ENCODE measurements at regions not wholly inside any gene's neighbourhood (a gene's known extent, or its start where the extent isn't known, plus 50 kb on each side); places are given as distances from the start of the nearest gene placed in this dataset.

DNA sequence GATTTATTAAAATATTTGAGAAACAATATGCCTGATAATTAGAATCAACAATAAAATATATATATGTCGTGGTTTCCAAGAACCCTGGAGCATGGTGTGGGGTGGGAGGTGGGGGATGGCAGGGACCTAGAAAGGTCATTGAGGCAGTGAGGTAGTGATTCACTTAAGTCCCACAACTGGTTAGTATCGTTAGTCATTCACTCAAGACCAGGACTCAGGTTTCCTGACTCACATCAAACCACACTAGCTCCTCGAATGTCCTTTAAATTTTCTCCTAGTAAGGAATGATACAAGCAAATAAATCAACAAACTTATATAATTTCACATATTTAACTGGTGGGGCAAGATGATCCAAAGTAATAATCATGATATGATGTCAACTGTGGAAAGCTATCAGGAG lies 158.8 kb upstream of the AADAT start:
- TF ChIP-seq EZH2phosphoT487 (IDR thresholded peaks at IDR 0.05; ENCODE audit: insufficient read depth, low read depth): no peak
- no peak for TF ChIP-seq EZH2 (IDR thresholded peaks at IDR 0.05; ENCODE audit: insufficient read depth, poor library complexity, severe bottlenecking)
- Histone ChIP-seq H3K9ac (no peak overlapping the region), H3K4me3 (no peak overlapping the region), H3K27ac (no peak overlapping the region), H3K4me1 (ENCODE audit: insufficient read depth) (no peaks in the 10 kb centered on the region), H3K27me3 (replicated peaks; ENCODE audit: insufficient read depth) (no peaks in the 10 kb centered on the region; the same call in 1 of the 2 replicates), H3K36me3 (ENCODE audit: low read depth) (no peaks in the 10 kb centered on the region), H3K9me3 (ENCODE audit: low read depth) (no peaks in the 10 kb centered on the region), H3F3A (ENCODE audit: insufficient read depth) (no peaks in the 10 kb centered on the region), H3K9me2 (ENCODE audit: insufficient read depth) (no peaks in the 10 kb centered on the region), H3K4me2 (ENCODE audit: unreplicated experiment) (no peak overlapping the region), H3K79me2 (ENCODE audit: insufficient read depth) (no peaks in the 10 kb centered on the region), H2AFZ (no peak overlapping the region), H4K20me1 (ENCODE audit: insufficient read depth) (no peaks in the 10 kb centered on the region)
- peak; percentile 14 for DNase-seq
- 16 to 19% methylated on average over 3 of the region's 3 CpGs for WGBS, 2 experiments (ENCODE audit: low coverage in 1 of 2, low lambda C conversion rate in 2 of 2, missing lambda C conversion rate in 2 of 2)
- in situ Hi-C loops (cut with MboI): no loop called here

DNA sequence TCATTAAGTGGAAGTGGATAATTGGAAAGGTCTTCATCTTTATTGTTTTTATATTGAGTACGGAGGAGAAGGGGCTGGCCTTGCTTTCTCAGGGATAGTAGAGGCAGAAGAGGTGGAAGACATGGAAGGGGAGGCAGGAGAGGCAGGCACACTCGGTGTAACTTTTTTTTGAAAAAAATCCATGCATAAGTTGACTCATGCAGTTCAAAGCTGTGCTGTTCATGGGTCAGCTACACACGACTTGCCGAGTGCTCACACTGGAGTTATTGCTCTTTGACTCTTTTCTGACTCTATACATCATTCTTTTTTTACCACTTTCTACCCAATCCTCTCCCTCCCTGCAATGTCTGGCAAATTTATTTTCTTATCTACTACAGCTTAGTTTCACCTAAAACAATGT lies 158.3 kb upstream of the AADAT start:
- Histone ChIP-seq H3K27me3 (replicated peaks; ENCODE audit: insufficient read depth) (no peaks in the 10 kb centered on the region; the same call in 1 of the 2 replicates), H3K36me3 (ENCODE audit: low read depth) (no peaks in the 10 kb centered on the region)
- WGBS, 2 experiments (ENCODE audit: low coverage in 1 of 2, low lambda C conversion rate in 2 of 2, missing lambda C conversion rate in 2 of 2): 14 to 20% methylated on average over 4 of the region's 4 CpGs

DNA sequence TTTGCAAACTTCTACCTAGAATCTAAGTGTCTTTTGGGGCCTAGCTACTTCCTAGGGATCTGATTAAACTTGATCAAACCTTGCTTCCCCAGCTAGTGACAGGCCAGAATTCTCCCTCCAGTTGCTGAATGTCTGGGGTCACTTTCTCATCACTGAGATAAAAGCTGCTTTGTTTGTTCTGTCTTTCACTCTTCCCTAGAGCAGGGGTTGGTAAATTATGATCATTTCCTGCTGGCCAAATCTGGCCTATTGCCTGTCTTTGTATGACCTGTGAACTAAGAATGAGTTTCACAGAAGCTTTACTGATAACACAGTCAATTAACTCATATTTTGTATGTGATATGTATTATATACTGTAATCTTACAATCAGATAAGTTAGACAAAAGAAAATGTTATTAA lies 157.8 kb upstream of the AADAT start:
- in situ Hi-C loops (cut with MboI): no loop called here
- Histone ChIP-seq H4K20me1 (ENCODE audit: insufficient read depth) (no peaks in the 10 kb centered on the region), H3K27me3 (replicated peaks; ENCODE audit: insufficient read depth) (no peaks in the 10 kb centered on the region; the same call in 1 of the 2 replicates), H3K4me1 (ENCODE audit: insufficient read depth) (no peaks in the 10 kb centered on the region), H3K4me3 (no peak overlapping the region), H3K36me3 (ENCODE audit: low read depth) (no peaks in the 10 kb centered on the region), H3K9me2 (ENCODE audit: insufficient read depth) (no peaks in the 10 kb centered on the region), H3K9me3 (ENCODE audit: low read depth) (no peaks in the 10 kb centered on the region), H3K9ac (no peak overlapping the region), H2AFZ (no peak overlapping the region), H3K27ac (no peak overlapping the region), H3K4me2 (ENCODE audit: unreplicated experiment) (no peak overlapping the region), H3F3A (ENCODE audit: insufficient read depth) (no peaks in the 10 kb centered on the region), H3K79me2 (ENCODE audit: insufficient read depth) (no peaks in the 10 kb centered on the region)
- no peak for TF ChIP-seq EZH2 (IDR thresholded peaks at IDR 0.05; ENCODE audit: insufficient read depth, poor library complexity, severe bottlenecking)
- no peak for TF ChIP-seq EZH2phosphoT487 (IDR thresholded peaks at IDR 0.05; ENCODE audit: insufficient read depth, low read depth)
- DNase-seq: no peak

More for the DNA sequence above, 158.3 kb upstream of the AADAT start:
- Histone ChIP-seq H3K9me3 (ENCODE audit: low read depth) (no peaks in the 10 kb centered on the region), H3K4me2 (ENCODE audit: unreplicated experiment) (no peak overlapping the region), H3K27ac (no peak overlapping the region), H2AFZ (no peak overlapping the region), H3K9ac (no peak overlapping the region), H3K79me2 (ENCODE audit: insufficient read depth) (no peaks in the 10 kb centered on the region), H4K20me1 (ENCODE audit: insufficient read depth) (no peaks in the 10 kb centered on the region), H3F3A (ENCODE audit: insufficient read depth) (no peaks in the 10 kb centered on the region), H3K9me2 (ENCODE audit: insufficient read depth) (no peaks in the 10 kb centered on the region), H3K4me1 (ENCODE audit: insufficient read depth) (no peaks in the 10 kb centered on the region), H3K4me3 (no peak overlapping the region)
- no peak for TF ChIP-seq EZH2phosphoT487 (IDR thresholded peaks at IDR 0.05; ENCODE audit: insufficient read depth, low read depth)
- no peak for TF ChIP-seq EZH2 (IDR thresholded peaks at IDR 0.05; ENCODE audit: insufficient read depth, poor library complexity, severe bottlenecking)
- in situ Hi-C loops (cut with MboI): no loop called here
- DNase-seq: no peak

DNA sequence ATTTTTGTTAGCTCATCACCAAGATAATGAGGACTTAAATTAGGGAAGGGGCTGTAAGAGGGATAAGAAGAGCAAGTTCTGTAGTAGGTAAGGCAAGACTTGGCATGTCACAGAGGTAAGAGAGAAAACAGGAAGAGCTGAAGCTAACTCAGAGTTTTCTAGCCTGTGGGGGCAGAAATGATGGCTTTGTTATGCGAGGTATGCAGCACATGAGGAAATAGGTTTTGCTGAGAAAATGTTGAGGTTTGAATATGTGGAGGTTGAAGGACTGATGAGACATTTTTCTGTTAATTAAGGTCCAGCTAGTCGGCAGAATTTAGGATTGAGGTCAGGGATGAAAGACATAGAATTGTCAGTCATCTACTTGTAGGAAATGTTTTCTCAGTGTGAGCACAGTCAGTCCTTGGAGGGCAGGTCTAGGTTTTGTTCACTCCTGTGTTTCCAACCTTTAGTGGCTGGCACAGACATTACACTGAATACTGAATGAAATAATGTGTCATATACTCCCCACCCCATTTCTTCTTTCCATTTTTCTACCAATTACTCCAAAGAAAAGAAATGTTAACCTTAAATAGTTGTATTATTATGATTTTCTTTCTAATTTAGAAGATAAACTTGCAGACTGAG lies 154.0 kb upstream of the AADAT start:
- Histone ChIP-seq H3K27ac (no peak overlapping the region), H3K27me3 (replicated peaks; ENCODE audit: insufficient read depth) (no peaks in the 10 kb centered on the region; the same call in 1 of the 2 replicates), H2AFZ (no peak overlapping the region), H3K4me3 (no peak overlapping the region), H3F3A (ENCODE audit: insufficient read depth) (no peaks in the 10 kb centered on the region), H3K9me3 (ENCODE audit: low read depth) (no peaks in the 10 kb centered on the region), H3K9ac (no peak overlapping the region), H3K36me3 (ENCODE audit: low read depth) (no peaks in the 10 kb centered on the region), H3K4me2 (ENCODE audit: unreplicated experiment) (no peak overlapping the region), H4K20me1 (ENCODE audit: insufficient read depth) (no peaks in the 10 kb centered on the region), H3K4me1 (ENCODE audit: insufficient read depth) (no peaks in the 10 kb centered on the region), H3K9me2 (ENCODE audit: insufficient read depth) (no peaks in the 10 kb centered on the region), H3K79me2 (ENCODE audit: insufficient read depth) (no peaks in the 10 kb centered on the region)
- TF ChIP-seq EZH2 (IDR thresholded peaks at IDR 0.05; ENCODE audit: insufficient read depth, poor library complexity, severe bottlenecking) (no peak), EZH2phosphoT487 (IDR thresholded peaks at IDR 0.05; ENCODE audit: insufficient read depth, low read depth) (no peak)
- in situ Hi-C loops (cut with MboI): no loop called here
- DNase-seq: no peak
- 0 to 14% methylated on average over 2 of the region's 2 CpGs for WGBS, 2 experiments (ENCODE audit: low coverage in 1 of 2, low lambda C conversion rate in 2 of 2, missing lambda C conversion rate in 2 of 2)

DNA sequence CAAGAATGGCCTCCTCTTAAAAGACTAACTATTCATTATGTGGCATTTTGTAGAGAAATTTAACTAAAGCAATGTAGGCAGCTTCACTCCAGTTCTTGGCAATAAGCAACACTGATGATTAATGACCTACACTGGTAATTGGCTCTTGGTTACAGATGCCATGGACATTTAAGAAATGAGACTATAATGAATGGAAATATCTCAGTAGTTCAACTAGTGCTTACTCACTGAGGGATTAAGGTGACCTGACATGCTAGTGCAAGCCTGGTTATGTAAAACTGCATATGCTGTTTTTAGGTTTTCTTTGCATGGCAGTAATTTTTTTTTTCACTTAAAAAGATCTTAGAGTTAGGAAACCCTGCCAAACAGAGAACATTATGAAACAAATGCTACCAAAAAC lies 152.7 kb upstream of the AADAT start:
- no peak overlapping the region for H3K4me3 ChIP-seq
- no peak for TF ChIP-seq EZH2phosphoT487 (IDR thresholded peaks at IDR 0.05; ENCODE audit: insufficient read depth, low read depth)
- TF ChIP-seq EZH2 (IDR thresholded peaks at IDR 0.05; ENCODE audit: insufficient read depth, poor library complexity, severe bottlenecking): no peak
- no peaks in the 10 kb centered on the region for H3K79me2 ChIP-seq (ENCODE audit: insufficient read depth)
- H3F3A ChIP-seq (ENCODE audit: insufficient read depth): no peaks in the 10 kb centered on the region
- no peaks in the 10 kb centered on the region for H3K9me3 ChIP-seq (ENCODE audit: low read depth)
- H3K4me1 ChIP-seq (ENCODE audit: insufficient read depth): no peaks in the 10 kb centered on the region
- H3K27me3 ChIP-seq (replicated peaks; ENCODE audit: insufficient read depth): no peaks in the 10 kb centered on the region; the same call in 1 of the 2 replicates
- DNase-seq: peak; percentile 0
- no peaks in the 10 kb centered on the region for H3K36me3 ChIP-seq (ENCODE audit: low read depth)
- H2AFZ ChIP-seq: no peak overlapping the region
- no peak overlapping the region for H3K4me2 ChIP-seq (ENCODE audit: unreplicated experiment)
- no peak overlapping the region for H3K9ac ChIP-seq
- in situ Hi-C loops (cut with MboI): no loop called here
- no peaks in the 10 kb centered on the region for H3K9me2 ChIP-seq (ENCODE audit: insufficient read depth)
- H4K20me1 ChIP-seq (ENCODE audit: insufficient read depth): no peaks in the 10 kb centered on the region
- H3K27ac ChIP-seq: no peak overlapping the region

Measured in GM23248 (cell line).